WTC11 (cell line): ENCODE measurements at regions not wholly inside any gene's neighbourhood (a gene's known extent, or its start where the extent isn't known, plus 50 kb on each side); places are given as distances from the start of the nearest gene placed in this dataset.

ENCODE experiments used
- ATAC-seq: fragments of 200-7000 bp; cut with Tn5 transposase; 2 replicates; pipeline ENCODE4 v1.10.0; 2021; ENCODE audit warnings: mild to moderate bottlenecking, moderate library complexity
- CTCF ChIA-PET: fragments of 300-600 bp; sonication (Branson Sonifier 250); formaldehyde crosslinking; loops from one replicate; lab custom pipeline; 2021; ENCODE audit warnings: antibody characterized with exemption; lab: Charles Lee
- POLR2A ChIA-PET: fragments of 350-600 bp; sonication (Branson Sonifier 250); formaldehyde crosslinking; loops from one replicate; lab custom pipeline; 2021; ENCODE audit warnings: antibody characterized with exemption; lab: Charles Lee
- DNase-seq: peaks from one replicate; pipeline ENCODE4 v3.0.0; 2021; ENCODE audit warnings: low spot score
- H3K27ac Mint-ChIP-seq: 2 replicates; pipeline ENCODE4 v1.8.0; 2021; ENCODE audit warnings: mixed read lengths
- H3K27me3 Mint-ChIP-seq: 2 replicates; pipeline ENCODE4 v1.8.0; 2021; ENCODE audit warnings: low read depth, mild to moderate bottlenecking, moderate library complexity, mixed read lengths
- H3K36me3 Mint-ChIP-seq: 2 replicates; pipeline ENCODE4 v1.8.0; 2021; ENCODE audit warnings: mixed read lengths
- H3K4me1 Mint-ChIP-seq: 2 replicates; pipeline ENCODE4 v1.8.0; 2022; ENCODE audit warnings: mixed read lengths
- H3K4me3 Mint-ChIP-seq: 2 replicates; pipeline ENCODE4 v1.8.0; 2021; ENCODE audit warnings: mild to moderate bottlenecking, moderate library complexity, mixed read lengths
- H3K9me3 Mint-ChIP-seq: 2 replicates; pipeline ENCODE4 v1.8.0; 2021; ENCODE audit warnings: mixed read lengths
- ELF4 ChIP-seq: sonication (generic); formaldehyde crosslinking; IDR thresholded peaks from 2 replicates; pipeline ENCODE4 v1.8.1; 2022; ENCODE audit warnings: low read depth, mild to moderate bottlenecking, moderate library complexity, missing genetic modification reagents
- ETV6 ChIP-seq: sonication (generic); formaldehyde crosslinking; IDR thresholded peaks from 2 replicates; pipeline ENCODE4 v1.8.1; 2022; ENCODE audit warnings: mild to moderate bottlenecking, missing genetic modification reagents
- GABPB1 ChIP-seq: sonication (generic); formaldehyde crosslinking; IDR thresholded peaks from 2 replicates; pipeline ENCODE4 v1.8.1; 2023; ENCODE audit warnings: mild to moderate bottlenecking, missing genetic modification reagents
- IRF2 ChIP-seq: sonication (generic); formaldehyde crosslinking; IDR thresholded peaks from 2 replicates; pipeline ENCODE4 v1.8.0; 2022; ENCODE audit warnings: low read depth, missing genetic modification reagents, borderline replicate concordance
- JAZF1 ChIP-seq: fragments of 250-450 bp; sonication (Bioruptor Pico); IDR thresholded peaks from 2 replicates; pipeline ENCODE4 v1.9.0; 2021; ENCODE audit warnings: moderate library complexity, mild to moderate bottlenecking, inconsistent platforms
- NR2C2 ChIP-seq: sonication (generic); formaldehyde crosslinking; IDR thresholded peaks from 2 replicates; pipeline ENCODE4 v1.8.0; 2022; ENCODE audit warnings: mild to moderate bottlenecking, missing genetic modification reagents
- TCF7 ChIP-seq: sonication (generic); formaldehyde crosslinking; IDR thresholded peaks from 2 replicates; pipeline ENCODE4 v1.8.0; 2022; ENCODE audit warnings: mild to moderate bottlenecking, low read depth, missing genetic modification reagents, moderate library complexity
- TEAD1 ChIP-seq: sonication (generic); formaldehyde crosslinking; IDR thresholded peaks from 2 replicates; pipeline ENCODE4 v1.8.0; 2022; ENCODE audit warnings: mild to moderate bottlenecking, missing genetic modification reagents
- ZNF317 ChIP-seq: sonication (generic); formaldehyde crosslinking; IDR thresholded peaks from 2 replicates; pipeline ENCODE4 v1.8.1; 2023; ENCODE audit warnings: low read depth, mild to moderate bottlenecking, moderate library complexity, missing genetic modification reagents, borderline replicate concordance
- TF ChIP-seq, protein P1 (sequence below): sonication (generic); formaldehyde crosslinking; IDR thresholded peaks from 2 replicates; pipeline ENCODE4 v1.8.1; 2023; ENCODE audit warnings: mild to moderate bottlenecking, missing genetic modification reagents, moderate library complexity
- TF ChIP-seq, protein P2 (sequence below): fragments of 250-450 bp; sonication (Bioruptor Pico); conservative IDR thresholded peaks from 2 replicates; pipeline ENCODE4 v1.9.0; 2021; ENCODE audit warnings: mild to moderate bottlenecking
- TF ChIP-seq, protein P3 (sequence below): fragments of 250-450 bp; sonication (Bioruptor Pico); IDR thresholded peaks from 2 replicates; pipeline ENCODE4 v1.9.0; 2021; ENCODE audit warnings: moderate library complexity, mild to moderate bottlenecking, inconsistent platforms, borderline replicate concordance
- TF ChIP-seq, protein P4 (sequence below): sonication (generic); formaldehyde crosslinking; IDR thresholded peaks from 2 replicates; pipeline ENCODE4 v1.8.1; 2023; ENCODE audit warnings: mild to moderate bottlenecking, missing genetic modification reagents, borderline replicate concordance
- TF ChIP-seq, protein P5 (sequence below): sonication (generic); formaldehyde crosslinking; IDR thresholded peaks from 2 replicates; pipeline ENCODE4 v1.8.1; 2023; ENCODE audit warnings: mild to moderate bottlenecking, missing genetic modification reagents, moderate library complexity
- TF ChIP-seq, protein P6 (sequence below): sonication (generic); formaldehyde crosslinking; IDR thresholded peaks from 2 replicates; pipeline ENCODE4 v1.8.0; 2023; ENCODE audit warnings: missing genetic modification reagents
- TF ChIP-seq, protein P7 (sequence below): sonication (generic); formaldehyde crosslinking; IDR thresholded peaks from 2 replicates; pipeline ENCODE4 v1.8.1; 2023; ENCODE audit warnings: mild to moderate bottlenecking, missing genetic modification reagents
- TF ChIP-seq, protein P8 (sequence below): fragments of 250-450 bp; sonication (Bioruptor Pico); IDR thresholded peaks from 2 replicates; pipeline ENCODE4 v1.8.0; 2021; ENCODE audit warnings: mild to moderate bottlenecking
- TF ChIP-seq, protein P9 (sequence below): sonication (generic); formaldehyde crosslinking; IDR thresholded peaks from 2 replicates; pipeline ENCODE4 v1.8.1; 2022; ENCODE audit warnings: low read depth, mild to moderate bottlenecking, moderate library complexity, missing genetic modification reagents, borderline replicate concordance

DNA sequence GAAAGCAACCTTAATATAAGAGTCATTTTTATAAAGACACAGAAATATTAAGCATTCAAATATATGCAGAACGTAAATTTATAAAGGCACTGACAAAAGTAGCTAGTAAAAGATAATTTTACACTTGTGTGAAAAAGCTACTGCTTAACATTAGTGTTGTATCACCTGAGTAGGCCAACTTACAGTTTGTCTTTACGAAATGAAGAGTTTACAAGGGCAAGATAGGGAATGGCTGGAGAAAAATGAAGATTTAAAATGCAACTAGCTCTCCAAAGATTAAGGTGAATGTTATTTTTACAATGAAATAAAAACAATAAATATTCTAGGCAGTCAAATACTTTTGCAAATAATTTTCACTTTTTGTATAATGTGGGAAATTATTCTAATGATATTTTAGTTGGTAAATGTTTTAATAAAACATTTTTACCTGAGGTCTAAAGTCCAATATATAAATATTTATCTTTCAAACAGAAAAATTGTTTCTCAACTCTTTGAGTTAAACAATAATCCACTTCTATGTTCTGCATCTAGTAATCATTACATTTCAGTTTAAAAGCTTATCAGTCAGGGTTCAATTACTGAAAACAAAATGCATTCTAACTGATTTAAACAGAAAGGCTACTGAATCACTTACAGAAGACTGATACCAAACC lies 382.6 kb downstream of the IPMK start:
- ATAC-seq (no peak), DNase-seq (no peak)
- TF ChIP-seq IRF2 = no peak
- no peak for TF ChIP-seq ELF4 (CRISPR knock-in tag)
- TF ChIP-seq GABPB1 = no peak
- TF ChIP-seq NR2C2 (CRISPR knock-in tag) = no peak
- TF ChIP-seq JAZF1 (CRISPR knock-in tag) = no peak
- TF ChIP-seq, protein P1, sequence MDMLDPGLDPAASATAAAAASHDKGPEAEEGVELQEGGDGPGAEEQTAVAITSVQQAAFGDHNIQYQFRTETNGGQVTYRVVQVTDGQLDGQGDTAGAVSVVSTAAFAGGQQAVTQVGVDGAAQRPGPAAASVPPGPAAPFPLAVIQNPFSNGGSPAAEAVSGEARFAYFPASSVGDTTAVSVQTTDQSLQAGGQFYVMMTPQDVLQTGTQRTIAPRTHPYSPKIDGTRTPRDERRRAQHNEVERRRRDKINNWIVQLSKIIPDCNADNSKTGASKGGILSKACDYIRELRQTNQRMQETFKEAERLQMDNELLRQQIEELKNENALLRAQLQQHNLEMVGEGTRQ (CRISPR knock-in tag) = no peak
- TF ChIP-seq, protein P2, sequence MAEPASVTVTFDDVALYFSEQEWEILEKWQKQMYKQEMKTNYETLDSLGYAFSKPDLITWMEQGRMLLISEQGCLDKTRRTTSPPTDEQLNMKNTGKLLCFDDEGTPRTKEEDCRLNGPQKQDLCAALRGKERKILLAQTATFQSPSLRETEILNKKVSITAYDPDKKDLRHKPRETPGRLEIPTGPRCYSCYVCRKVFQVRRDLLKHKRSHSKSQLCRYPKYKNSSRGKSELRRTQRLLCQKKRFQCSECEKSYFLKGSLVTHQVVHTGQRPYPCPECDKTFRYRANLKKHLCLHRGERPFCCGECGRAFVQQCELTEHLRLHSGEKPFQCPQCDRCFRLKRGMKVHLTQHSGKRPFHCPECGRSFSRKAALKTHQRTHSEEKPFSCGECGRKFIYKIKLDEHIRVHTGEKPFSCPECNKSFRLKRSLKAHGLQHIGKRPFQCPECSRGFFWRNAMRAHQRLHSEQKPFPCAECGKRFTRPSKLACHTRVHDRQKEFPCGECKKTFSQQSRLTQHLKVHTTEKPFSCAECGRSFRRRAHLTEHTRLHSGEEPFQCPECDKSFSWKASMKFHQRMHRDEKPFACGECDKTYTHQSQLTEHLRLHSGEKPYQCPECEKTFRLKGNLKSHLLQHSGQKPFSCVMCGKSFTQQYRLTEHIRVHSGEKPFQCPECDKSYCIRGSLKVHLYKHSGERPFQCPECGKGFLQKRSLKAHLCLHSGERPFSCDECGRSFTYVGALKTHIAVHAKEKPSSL (CRISPR knock-in tag) = no peak
- TF ChIP-seq, protein P3, sequence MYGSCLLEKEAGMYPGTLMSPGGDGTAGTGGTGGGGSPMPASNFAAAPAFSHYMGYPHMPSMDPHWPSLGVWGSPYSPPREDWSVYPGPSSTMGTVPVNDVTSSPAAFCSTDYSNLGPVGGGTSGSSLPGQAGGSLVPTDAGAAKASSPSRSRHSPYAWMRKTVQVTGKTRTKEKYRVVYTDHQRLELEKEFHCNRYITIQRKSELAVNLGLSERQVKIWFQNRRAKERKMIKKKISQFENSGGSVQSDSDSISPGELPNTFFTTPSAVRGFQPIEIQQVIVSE (CRISPR knock-in tag) = no peak
- TF ChIP-seq, protein P4, sequence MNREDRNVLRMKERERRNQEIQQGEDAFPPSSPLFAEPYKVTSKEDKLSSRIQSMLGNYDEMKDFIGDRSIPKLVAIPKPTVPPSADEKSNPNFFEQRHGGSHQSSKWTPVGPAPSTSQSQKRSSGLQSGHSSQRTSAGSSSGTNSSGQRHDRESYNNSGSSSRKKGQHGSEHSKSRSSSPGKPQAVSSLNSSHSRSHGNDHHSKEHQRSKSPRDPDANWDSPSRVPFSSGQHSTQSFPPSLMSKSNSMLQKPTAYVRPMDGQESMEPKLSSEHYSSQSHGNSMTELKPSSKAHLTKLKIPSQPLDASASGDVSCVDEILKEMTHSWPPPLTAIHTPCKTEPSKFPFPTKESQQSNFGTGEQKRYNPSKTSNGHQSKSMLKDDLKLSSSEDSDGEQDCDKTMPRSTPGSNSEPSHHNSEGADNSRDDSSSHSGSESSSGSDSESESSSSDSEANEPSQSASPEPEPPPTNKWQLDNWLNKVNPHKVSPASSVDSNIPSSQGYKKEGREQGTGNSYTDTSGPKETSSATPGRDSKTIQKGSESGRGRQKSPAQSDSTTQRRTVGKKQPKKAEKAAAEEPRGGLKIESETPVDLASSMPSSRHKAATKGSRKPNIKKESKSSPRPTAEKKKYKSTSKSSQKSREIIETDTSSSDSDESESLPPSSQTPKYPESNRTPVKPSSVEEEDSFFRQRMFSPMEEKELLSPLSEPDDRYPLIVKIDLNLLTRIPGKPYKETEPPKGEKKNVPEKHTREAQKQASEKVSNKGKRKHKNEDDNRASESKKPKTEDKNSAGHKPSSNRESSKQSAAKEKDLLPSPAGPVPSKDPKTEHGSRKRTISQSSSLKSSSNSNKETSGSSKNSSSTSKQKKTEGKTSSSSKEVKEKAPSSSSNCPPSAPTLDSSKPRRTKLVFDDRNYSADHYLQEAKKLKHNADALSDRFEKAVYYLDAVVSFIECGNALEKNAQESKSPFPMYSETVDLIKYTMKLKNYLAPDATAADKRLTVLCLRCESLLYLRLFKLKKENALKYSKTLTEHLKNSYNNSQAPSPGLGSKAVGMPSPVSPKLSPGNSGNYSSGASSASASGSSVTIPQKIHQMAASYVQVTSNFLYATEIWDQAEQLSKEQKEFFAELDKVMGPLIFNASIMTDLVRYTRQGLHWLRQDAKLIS (CRISPR knock-in tag) = no peak
- TF ChIP-seq, protein P5, sequence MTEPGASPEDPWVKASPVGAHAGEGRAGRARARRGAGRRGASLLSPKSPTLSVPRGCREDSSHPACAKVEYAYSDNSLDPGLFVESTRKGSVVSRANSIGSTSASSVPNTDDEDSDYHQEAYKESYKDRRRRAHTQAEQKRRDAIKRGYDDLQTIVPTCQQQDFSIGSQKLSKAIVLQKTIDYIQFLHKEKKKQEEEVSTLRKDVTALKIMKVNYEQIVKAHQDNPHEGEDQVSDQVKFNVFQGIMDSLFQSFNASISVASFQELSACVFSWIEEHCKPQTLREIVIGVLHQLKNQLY (CRISPR knock-in tag) = no peak
- no peak for TF ChIP-seq TCF7 (CRISPR knock-in tag)
- TF ChIP-seq, protein P6, sequence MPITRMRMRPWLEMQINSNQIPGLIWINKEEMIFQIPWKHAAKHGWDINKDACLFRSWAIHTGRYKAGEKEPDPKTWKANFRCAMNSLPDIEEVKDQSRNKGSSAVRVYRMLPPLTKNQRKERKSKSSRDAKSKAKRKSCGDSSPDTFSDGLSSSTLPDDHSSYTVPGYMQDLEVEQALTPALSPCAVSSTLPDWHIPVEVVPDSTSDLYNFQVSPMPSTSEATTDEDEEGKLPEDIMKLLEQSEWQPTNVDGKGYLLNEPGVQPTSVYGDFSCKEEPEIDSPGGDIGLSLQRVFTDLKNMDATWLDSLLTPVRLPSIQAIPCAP (CRISPR knock-in tag) = no peak
- TF ChIP-seq, protein P7, sequence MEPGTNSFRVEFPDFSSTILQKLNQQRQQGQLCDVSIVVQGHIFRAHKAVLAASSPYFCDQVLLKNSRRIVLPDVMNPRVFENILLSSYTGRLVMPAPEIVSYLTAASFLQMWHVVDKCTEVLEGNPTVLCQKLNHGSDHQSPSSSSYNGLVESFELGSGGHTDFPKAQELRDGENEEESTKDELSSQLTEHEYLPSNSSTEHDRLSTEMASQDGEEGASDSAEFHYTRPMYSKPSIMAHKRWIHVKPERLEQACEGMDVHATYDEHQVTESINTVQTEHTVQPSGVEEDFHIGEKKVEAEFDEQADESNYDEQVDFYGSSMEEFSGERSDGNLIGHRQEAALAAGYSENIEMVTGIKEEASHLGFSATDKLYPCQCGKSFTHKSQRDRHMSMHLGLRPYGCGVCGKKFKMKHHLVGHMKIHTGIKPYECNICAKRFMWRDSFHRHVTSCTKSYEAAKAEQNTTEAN (CRISPR knock-in tag) = no peak
- TF ChIP-seq, protein P8, sequence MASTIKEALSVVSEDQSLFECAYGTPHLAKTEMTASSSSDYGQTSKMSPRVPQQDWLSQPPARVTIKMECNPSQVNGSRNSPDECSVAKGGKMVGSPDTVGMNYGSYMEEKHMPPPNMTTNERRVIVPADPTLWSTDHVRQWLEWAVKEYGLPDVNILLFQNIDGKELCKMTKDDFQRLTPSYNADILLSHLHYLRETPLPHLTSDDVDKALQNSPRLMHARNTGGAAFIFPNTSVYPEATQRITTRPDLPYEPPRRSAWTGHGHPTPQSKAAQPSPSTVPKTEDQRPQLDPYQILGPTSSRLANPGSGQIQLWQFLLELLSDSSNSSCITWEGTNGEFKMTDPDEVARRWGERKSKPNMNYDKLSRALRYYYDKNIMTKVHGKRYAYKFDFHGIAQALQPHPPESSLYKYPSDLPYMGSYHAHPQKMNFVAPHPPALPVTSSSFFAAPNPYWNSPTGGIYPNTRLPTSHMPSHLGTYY (CRISPR knock-in tag) = no peak
- no peak for TF ChIP-seq ETV6
- TF ChIP-seq ZNF317 (CRISPR knock-in tag) = no peak
- TF ChIP-seq, protein P9, sequence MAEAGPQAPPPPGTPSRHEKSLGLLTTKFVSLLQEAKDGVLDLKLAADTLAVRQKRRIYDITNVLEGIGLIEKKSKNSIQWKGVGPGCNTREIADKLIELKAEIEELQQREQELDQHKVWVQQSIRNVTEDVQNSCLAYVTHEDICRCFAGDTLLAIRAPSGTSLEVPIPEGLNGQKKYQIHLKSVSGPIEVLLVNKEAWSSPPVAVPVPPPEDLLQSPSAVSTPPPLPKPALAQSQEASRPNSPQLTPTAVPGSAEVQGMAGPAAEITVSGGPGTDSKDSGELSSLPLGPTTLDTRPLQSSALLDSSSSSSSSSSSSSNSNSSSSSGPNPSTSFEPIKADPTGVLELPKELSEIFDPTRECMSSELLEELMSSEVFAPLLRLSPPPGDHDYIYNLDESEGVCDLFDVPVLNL (CRISPR knock-in tag) = no peak
- TF ChIP-seq TEAD1 (CRISPR knock-in tag) = no peak
- POLR2A ChIA-PET = no interaction called here
- peaks cover 29% of the 10 kb centered on the region for H3K9me3 Mint-ChIP-seq
- CTCF ChIA-PET = no interaction called here
- H3K4me3 Mint-ChIP-seq = no peak overlapping the region
- H3K27ac Mint-ChIP-seq = no peak overlapping the region
- no peaks in the 10 kb centered on the region for H3K4me1 Mint-ChIP-seq
- H3K36me3 Mint-ChIP-seq = peaks cover 13% of the 10 kb centered on the region
- H3K27me3 Mint-ChIP-seq = no peaks in the 10 kb centered on the region
